ENCODE measurements at regions not wholly inside any gene's neighbourhood (a gene's known extent, or its start where the extent isn't known, plus 50 kb on each side); places are given as distances from the start of the nearest gene placed in this dataset.
"Not testable (repeated sequence)": the region's sequence is repeated elsewhere in the genome, so short reads cannot be mapped to it uniquely, and the experiment has no call there.

DNA sequence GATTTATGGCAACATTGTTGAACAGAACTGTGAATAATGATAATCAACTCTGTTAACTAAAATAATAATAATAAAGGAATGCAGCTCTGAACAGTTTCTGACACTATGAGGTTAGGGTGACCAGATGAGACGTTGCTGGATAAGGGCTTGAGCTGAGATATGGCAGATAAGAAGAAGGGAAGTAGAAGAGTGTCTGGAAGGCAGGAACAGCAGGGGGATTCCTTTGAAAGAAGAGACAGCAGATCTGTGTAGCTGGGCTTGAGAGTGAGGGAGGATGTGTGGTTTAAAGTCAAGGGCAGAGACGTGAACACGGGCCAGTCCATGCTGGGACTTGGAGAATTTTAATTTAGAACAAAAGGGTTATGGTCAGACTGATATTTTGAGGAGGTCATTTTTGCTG is 273.1 kb upstream of the SLC14A2 start:
- WGBS = 73% methylated on average over 3 of the region's 3 CpGs
- H3K27ac ChIP-seq (replicated peaks in 1 of 4) = no peak overlapping the region
- no peak overlapping the region for H3K4me3 ChIP-seq
- H3K9me3 ChIP-seq = no peaks in the 10 kb centered on the region
- no peak for TF ChIP-seq POLR2AphosphoS5 (IDR thresholded peaks at IDR 0.05)
- no peak for TF ChIP-seq EP300 (IDR thresholded peaks at IDR 0.05)
- TF ChIP-seq POLR2A (IDR thresholded peaks at IDR 0.05; ENCODE audit: low read depth) = no peak
- TF ChIP-seq, protein P1, sequence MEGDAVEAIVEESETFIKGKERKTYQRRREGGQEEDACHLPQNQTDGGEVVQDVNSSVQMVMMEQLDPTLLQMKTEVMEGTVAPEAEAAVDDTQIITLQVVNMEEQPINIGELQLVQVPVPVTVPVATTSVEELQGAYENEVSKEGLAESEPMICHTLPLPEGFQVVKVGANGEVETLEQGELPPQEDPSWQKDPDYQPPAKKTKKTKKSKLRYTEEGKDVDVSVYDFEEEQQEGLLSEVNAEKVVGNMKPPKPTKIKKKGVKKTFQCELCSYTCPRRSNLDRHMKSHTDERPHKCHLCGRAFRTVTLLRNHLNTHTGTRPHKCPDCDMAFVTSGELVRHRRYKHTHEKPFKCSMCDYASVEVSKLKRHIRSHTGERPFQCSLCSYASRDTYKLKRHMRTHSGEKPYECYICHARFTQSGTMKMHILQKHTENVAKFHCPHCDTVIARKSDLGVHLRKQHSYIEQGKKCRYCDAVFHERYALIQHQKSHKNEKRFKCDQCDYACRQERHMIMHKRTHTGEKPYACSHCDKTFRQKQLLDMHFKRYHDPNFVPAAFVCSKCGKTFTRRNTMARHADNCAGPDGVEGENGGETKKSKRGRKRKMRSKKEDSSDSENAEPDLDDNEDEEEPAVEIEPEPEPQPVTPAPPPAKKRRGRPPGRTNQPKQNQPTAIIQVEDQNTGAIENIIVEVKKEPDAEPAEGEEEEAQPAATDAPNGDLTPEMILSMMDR (IDR thresholded peaks at IDR 0.05) = no peak
- H3K4me1 ChIP-seq = no peaks in the 10 kb centered on the region
- intact Hi-C loops (cut with DNase I) = no loop called here
- H3K36me3 ChIP-seq = no peaks in the 10 kb centered on the region
- no peaks in the 10 kb centered on the region for H3K27me3 ChIP-seq
- no peak for DNase-seq (ENCODE audit: extremely low spot score)

DNA sequence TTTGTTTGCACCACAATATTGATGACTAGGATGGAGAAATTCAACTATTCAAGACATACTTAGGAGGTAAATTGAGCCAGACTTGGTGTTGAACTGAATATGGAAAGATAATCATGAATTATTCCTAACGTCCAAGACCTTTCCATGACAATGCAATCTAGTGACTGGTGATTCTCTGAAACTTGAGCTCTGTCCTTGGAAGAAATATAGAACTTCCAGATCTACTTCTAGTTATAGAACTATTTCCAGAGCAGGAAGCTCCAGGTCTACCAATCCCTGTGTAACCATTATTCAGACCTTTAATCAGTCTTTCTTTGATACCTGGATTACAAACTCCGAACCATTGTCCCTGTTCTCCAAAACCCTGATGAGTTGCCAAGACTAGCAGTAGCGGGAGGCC is 272.6 kb upstream of the SLC14A2 start:
- Histone ChIP-seq H3K27ac (replicated peaks in 1 of 4) (no peak overlapping the region), H3K27me3 (no peaks in the 10 kb centered on the region), H3K4me3 (no peak overlapping the region), H3K9me3 (no peaks in the 10 kb centered on the region), H3K4me1 (no peaks in the 10 kb centered on the region), H3K36me3 (no peaks in the 10 kb centered on the region)
- intact Hi-C loops (cut with DNase I) = no loop called here
- DNase-seq (ENCODE audit: extremely low spot score) = no peak
- WGBS = 95% methylated on average over 3 of the region's 3 CpGs
- no peak for TF ChIP-seq POLR2AphosphoS5 (IDR thresholded peaks at IDR 0.05)
- TF ChIP-seq EP300 (IDR thresholded peaks at IDR 0.05) = no peak
- no peak for TF ChIP-seq POLR2A (IDR thresholded peaks at IDR 0.05; ENCODE audit: low read depth)
- TF ChIP-seq, protein P1 (IDR thresholded peaks at IDR 0.05) = no peak

DNA sequence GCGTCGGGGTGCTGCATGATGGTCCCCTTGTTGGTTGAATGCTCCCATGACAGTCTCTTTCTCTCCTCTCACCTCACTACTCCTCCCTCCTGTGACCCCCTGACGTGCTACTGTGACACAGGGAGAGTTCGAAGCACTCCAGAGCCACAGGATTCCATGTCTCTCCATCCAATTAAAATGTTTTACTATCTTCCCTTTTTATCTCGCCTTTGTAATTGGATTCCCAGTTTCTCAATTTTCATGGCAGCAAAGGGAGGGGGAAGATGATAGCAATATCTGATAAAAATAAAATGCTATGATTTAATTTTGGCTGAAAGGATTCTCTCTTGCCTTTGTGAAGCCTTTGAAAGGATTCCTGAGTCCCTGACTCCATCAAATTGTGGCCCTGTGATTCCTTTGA is 271.9 kb upstream of the SLC14A2 start:
- WGBS = 84% methylated on average over 5 of the region's 5 CpGs
- Histone ChIP-seq H3K27me3 (no peaks in the 10 kb centered on the region), H3K36me3 (no peaks in the 10 kb centered on the region), H3K9me3 (no peaks in the 10 kb centered on the region), H3K27ac (replicated peaks in 1 of 4) (no peak overlapping the region), H3K4me3 (no peak overlapping the region), H3K4me1 (peaks cover 0 to 2% (median 0%) of the 10 kb centered on the region in 4 donors)
- TF ChIP-seq EP300 (IDR thresholded peaks at IDR 0.05) (no peak), POLR2A (IDR thresholded peaks at IDR 0.05; ENCODE audit: low read depth) (no peak), POLR2AphosphoS5 (IDR thresholded peaks at IDR 0.05) (no peak)
- TF ChIP-seq, protein P1 (IDR thresholded peaks at IDR 0.05) = no peak
- intact Hi-C loops (cut with DNase I) = no loop called here
- DNase-seq (ENCODE audit: extremely low spot score) = no peak

DNA sequence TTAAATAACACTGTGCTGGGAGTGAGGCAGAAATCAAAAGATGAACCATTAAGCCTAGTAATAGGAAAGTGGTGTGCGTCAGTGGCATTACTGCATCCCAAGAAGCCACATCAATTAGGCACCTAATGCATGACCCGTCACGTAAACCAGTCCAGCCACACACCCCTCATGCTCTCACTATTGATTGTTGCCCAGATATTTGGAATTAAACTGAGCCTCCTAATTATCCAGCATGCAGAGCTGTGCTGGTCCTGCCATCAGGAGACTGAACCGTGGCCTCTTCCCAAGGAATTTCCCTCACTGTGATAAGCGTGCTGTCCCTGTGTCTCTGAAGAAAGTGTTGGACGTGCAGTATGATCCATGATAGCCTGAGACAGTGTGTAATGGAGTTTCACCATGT is 270.6 kb upstream of the SLC14A2 start:
- peaks cover 0 to 11% (median 0%) of the 10 kb centered on the region in 4 donors for H3K4me1 ChIP-seq
- 88% methylated on average over 6 of the region's 6 CpGs for WGBS
- DNase-seq (ENCODE audit: extremely low spot score); H3K27ac ChIP-seq (replicated peaks in 1 of 4); H3K27me3 ChIP-seq; H3K4me3 ChIP-seq; intact Hi-C loops (cut with DNase I); H3K36me3 ChIP-seq; H3K9me3 ChIP-seq: not testable (repeated sequence)

DNA sequence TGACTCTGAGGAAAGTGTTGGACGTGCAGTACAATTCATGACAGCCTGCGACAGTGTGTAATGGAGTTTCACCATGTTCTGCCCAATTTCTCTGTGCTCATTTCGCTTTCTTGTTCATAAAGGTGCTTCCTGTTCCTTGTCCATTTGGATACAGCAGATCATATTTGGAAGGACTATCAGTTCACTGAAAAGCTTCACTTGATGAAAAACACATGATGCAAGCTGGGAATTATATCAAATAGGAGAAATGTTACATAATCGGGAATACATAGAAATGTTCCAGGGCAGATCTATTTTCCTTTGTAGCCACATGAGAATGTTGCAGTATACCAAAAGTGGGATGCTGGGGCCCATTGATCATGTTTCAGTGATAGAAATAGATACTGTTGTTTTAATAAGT is 266.3 kb upstream of the SLC14A2 start:
- TF ChIP-seq POLR2AphosphoS5 (IDR thresholded peaks at IDR 0.05) (no peak), EP300 (IDR thresholded peaks at IDR 0.05) (no peak), POLR2A (IDR thresholded peaks at IDR 0.05; ENCODE audit: low read depth) (no peak)
- TF ChIP-seq, protein P1 (IDR thresholded peaks at IDR 0.05) = no peak
- no peak for DNase-seq (ENCODE audit: extremely low spot score)
- 67% methylated on average over 4 of the region's 4 CpGs for WGBS
- H3K27me3 ChIP-seq = no peaks in the 10 kb centered on the region
- no peaks in the 10 kb centered on the region for H3K36me3 ChIP-seq
- peaks cover 0 to 12% (median 3%) of the 10 kb centered on the region in 4 donors for H3K4me1 ChIP-seq
- intact Hi-C loops (cut with DNase I) = no loop called here
- H3K4me3 ChIP-seq = no peak overlapping the region
- H3K27ac ChIP-seq (replicated peaks in 1 of 4) = peak overlapping the region in 1 of 4 donors; percentile 53
- H3K9me3 ChIP-seq = no peaks in the 10 kb centered on the region
